ENCODE measurements at regions not wholly inside any gene's neighbourhood (a gene's known extent, or its start where the extent isn't known, plus 50 kb on each side); places are given as distances from the start of the nearest gene placed in this dataset.

GRCh38 chr6:98525860-98526259 is 308.5 kb upstream of the POU3F2 start:
- Histone ChIP-seq H4K20me1 (ENCODE audit: insufficient read depth) (no peaks in the 10 kb centered on the region), H3F3A (replicated peaks; ENCODE audit: insufficient read depth) (no peaks in the 10 kb centered on the region), H3K27ac (ENCODE audit: low read depth in 2 of 2, low read length in 1 of 2) (no peak overlapping the region), H3K4me2 (no peak overlapping the region), H3K4me3 (ENCODE audit: low read depth in 2 of 2, low read length in 1 of 2) (no peak overlapping the region), H3K4me1 (ENCODE audit: control insufficient read depth in 1 of 2, insufficient read depth in 2 of 2, low read depth in 1 of 2, low read length in 1 of 2) (no peaks in the 10 kb centered on the region), H3K9me3 (no peaks in the 10 kb centered on the region), H3K27me3 (ENCODE audit: insufficient read depth) (no peaks in the 10 kb centered on the region), H3K9ac (no peak overlapping the region), H2AFZ (ENCODE audit: low read depth) (no peak overlapping the region), H3K79me2 (ENCODE audit: insufficient read depth) (no peaks in the 10 kb centered on the region), H3K36me3 (replicated peaks in 1 of 2; ENCODE audit: control insufficient read depth in 1 of 2, insufficient read depth in 2 of 2, low read length in 1 of 2) (no peaks in the 10 kb centered on the region), H3K9me2 (no peaks in the 10 kb centered on the region)
- no peak for DNase-seq
- no peak for TF ChIP-seq GATA2 (CRISPR knock-in tag; IDR thresholded peaks at IDR 0.05)
- no peak for TF ChIP-seq CHD2 (IDR thresholded peaks at IDR 0.05; ENCODE audit: low read length, partially characterized antibody)
- TF ChIP-seq FOXJ3 (CRISPR knock-in tag; IDR thresholded peaks at IDR 0.05), result no peak
- TF ChIP-seq JUND (IDR thresholded peaks at IDR 0.05), result no peak
- TF ChIP-seq RXRA (IDR thresholded peaks at IDR 0.05; ENCODE audit: borderline replicate concordance, low read depth), result no peak
- no peak for TF ChIP-seq YY1 (IDR thresholded peaks at IDR 0.05; ENCODE audit: low read depth)
- POLR2A ChIA-PET, result no interaction called here
- 43% methylated on average over 3 of the region's 3 CpGs for WGBS (ENCODE audit: low lambda C conversion rate)
- CTCF ChIA-PET, result no interaction called here

GRCh38 chr6:98526465-98526864 is 307.9 kb upstream of the POU3F2 start:
- Histone ChIP-seq H3K9me2 (no peaks in the 10 kb centered on the region), H3K4me2 (no peak overlapping the region), H3F3A (replicated peaks; ENCODE audit: insufficient read depth) (no peaks in the 10 kb centered on the region), H3K36me3 (replicated peaks in 1 of 2; ENCODE audit: control insufficient read depth in 1 of 2, insufficient read depth in 2 of 2, low read length in 1 of 2) (no peaks in the 10 kb centered on the region), H3K9ac (no peak overlapping the region), H3K4me1 (ENCODE audit: control insufficient read depth in 1 of 2, insufficient read depth in 2 of 2, low read depth in 1 of 2, low read length in 1 of 2) (no peaks in the 10 kb centered on the region), H2AFZ (ENCODE audit: low read depth) (no peak overlapping the region), H3K9me3 (no peaks in the 10 kb centered on the region), H4K20me1 (ENCODE audit: insufficient read depth) (no peaks in the 10 kb centered on the region), H3K27me3 (ENCODE audit: insufficient read depth) (no peaks in the 10 kb centered on the region), H3K27ac (ENCODE audit: low read depth in 2 of 2, low read length in 1 of 2) (no peak overlapping the region), H3K79me2 (ENCODE audit: insufficient read depth) (no peaks in the 10 kb centered on the region), H3K4me3 (ENCODE audit: low read depth in 2 of 2, low read length in 1 of 2) (no peak overlapping the region)
- CTCF ChIA-PET, result no interaction called here
- POLR2A ChIA-PET, result no interaction called here
- TF ChIP-seq RAD21 (IDR thresholded peaks at IDR 0.05; ENCODE audit: low read length) (no peak), TAF1 (IDR thresholded peaks at IDR 0.05; ENCODE audit: borderline replicate concordance, low read depth, low read length) (no peak), JUND (IDR thresholded peaks at IDR 0.05) (no peak), SMC3 (IDR thresholded peaks at IDR 0.05; ENCODE audit: low read depth, low read length) (no peak), YY1 (IDR thresholded peaks at IDR 0.05; ENCODE audit: low read depth) (no peak), EZH2phosphoT487 (IDR thresholded peaks at IDR 0.05; ENCODE audit: borderline replicate concordance, low read depth) (no peak), CHD2 (IDR thresholded peaks at IDR 0.05; ENCODE audit: low read length, partially characterized antibody) (no peak), RFX5 (IDR thresholded peaks at IDR 0.05; ENCODE audit: low read length) (no peak), CTCF (IDR thresholded peaks at IDR 0.05) (no peak), RCOR1 (IDR thresholded peaks at IDR 0.05; ENCODE audit: low read length) (no peak), GATA2 (CRISPR knock-in tag; IDR thresholded peaks at IDR 0.05) (no peak), MXI1 (IDR thresholded peaks at IDR 0.05; ENCODE audit: low read depth, low read length) (no peak), TEAD4 (IDR thresholded peaks at IDR 0.05; ENCODE audit: borderline replicate concordance, insufficient read depth) (no peak), SIN3A (IDR thresholded peaks at IDR 0.05; ENCODE audit: borderline replicate concordance, low read depth, low read length) (no peak), NRF1 (IDR thresholded peaks at IDR 0.05; ENCODE audit: low read depth, low read length) (no peak), GABPA (IDR thresholded peaks at IDR 0.05; ENCODE audit: low read depth) (no peak), FOXM1 (IDR thresholded peaks at IDR 0.05; ENCODE audit: low read depth) (no peak), POLR2AphosphoS5 (IDR thresholded peaks at IDR 0.05; ENCODE audit: low read depth, low read length) (no peak)
- TF ChIP-seq, protein P1, sequence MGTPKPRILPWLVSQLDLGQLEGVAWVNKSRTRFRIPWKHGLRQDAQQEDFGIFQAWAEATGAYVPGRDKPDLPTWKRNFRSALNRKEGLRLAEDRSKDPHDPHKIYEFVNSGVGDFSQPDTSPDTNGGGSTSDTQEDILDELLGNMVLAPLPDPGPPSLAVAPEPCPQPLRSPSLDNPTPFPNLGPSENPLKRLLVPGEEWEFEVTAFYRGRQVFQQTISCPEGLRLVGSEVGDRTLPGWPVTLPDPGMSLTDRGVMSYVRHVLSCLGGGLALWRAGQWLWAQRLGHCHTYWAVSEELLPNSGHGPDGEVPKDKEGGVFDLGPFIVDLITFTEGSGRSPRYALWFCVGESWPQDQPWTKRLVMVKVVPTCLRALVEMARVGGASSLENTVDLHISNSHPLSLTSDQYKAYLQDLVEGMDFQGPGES (IDR thresholded peaks at IDR 0.05; ENCODE audit: low read depth, low read length), result no peak
- TF ChIP-seq, protein P2, sequence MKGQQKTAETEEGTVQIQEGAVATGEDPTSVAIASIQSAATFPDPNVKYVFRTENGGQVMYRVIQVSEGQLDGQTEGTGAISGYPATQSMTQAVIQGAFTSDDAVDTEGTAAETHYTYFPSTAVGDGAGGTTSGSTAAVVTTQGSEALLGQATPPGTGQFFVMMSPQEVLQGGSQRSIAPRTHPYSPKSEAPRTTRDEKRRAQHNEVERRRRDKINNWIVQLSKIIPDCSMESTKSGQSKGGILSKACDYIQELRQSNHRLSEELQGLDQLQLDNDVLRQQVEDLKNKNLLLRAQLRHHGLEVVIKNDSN (IDR thresholded peaks at IDR 0.05; ENCODE audit: borderline replicate concordance, low read depth), result no peak
- WGBS (ENCODE audit: low lambda C conversion rate), result 32% methylated on average over 5 of the region's 5 CpGs
- no peak for DNase-seq
